B cell (primary cell): ENCODE measurements at regions not wholly inside any gene's neighbourhood (a gene's known extent, or its start where the extent isn't known, plus 50 kb on each side); places are given as distances from the start of the nearest gene placed in this dataset.

Experiments used
- ATAC-seq: fragments of 200-7000 bp; cut with Tn5 transposase; one replicate; pipeline ENCODE4 v1.10.0; 2021; ENCODE audit warnings: low read depth, mild to moderate bottlenecking, moderate number of reproducible peaks, moderate library complexity
- CTCF ChIA-PET: fragments of 350-600 bp; sonication (Branson Sonifier 250); formaldehyde crosslinking; loops from one replicate; lab custom pipeline; 2021; ENCODE audit warnings: antibody characterized with exemption, inconsistent platforms; lab: Charles Lee
- POLR2A ChIA-PET: fragments of 350-600 bp; sonication (Branson Sonifier 250); formaldehyde crosslinking; loops from one replicate; lab custom pipeline; 2021; ENCODE audit warnings: antibody characterized with exemption; lab: Charles Lee
- DNase-seq: peaks from one replicate; pipeline ENCODE4 v3.0.0; 2013
- H2AFZ ChIP-seq: 2 replicates; pipeline ENCODE4 v1.6.1; 2012; ENCODE audit warnings: mild to moderate bottlenecking, low read depth, low read length; ENCODE audit not compliant: insufficient read depth, poor library complexity, severe bottlenecking
- H3K27ac ChIP-seq, 2 donors: 1 replicate in 1 of 2; 2 replicates in 1 of 2; pipeline ENCODE4 v1.5.1; 2012 to 2013; ENCODE audit warnings: low read length in 2 of 2, mild to moderate bottlenecking in 2 of 2, moderate library complexity in 1 of 2
- H3K27me3 ChIP-seq, 4 experiments: fragments of 200-600 bp in 1 of 4; sonication (generic) in 1 of 4; replicated peaks in 1 of 4; 1 replicate in 2 of 4; 2 replicates in 2 of 4; pipeline versions ENCODE4 v1.6.1 to v1.7.0; 2013 to 2016; ENCODE audit warnings: low read length in 3 of 4, mild to moderate bottlenecking in 2 of 4, mixed read lengths in 1 of 4, moderate library complexity in 1 of 4; ENCODE audit not compliant: insufficient read depth in 4 of 4, control insufficient read depth in 3 of 4; ENCODE audit errors: control extremely low read depth in 1 of 4
- H3K36me3 ChIP-seq, 2 experiments: replicated peaks in 1 of 2; 1 replicate in 1 of 2; 2 replicates in 1 of 2; pipeline versions ENCODE4 v1.6.1 to v1.7.1; 2013; ENCODE audit warnings: low read length in 1 of 2; ENCODE audit not compliant: insufficient read depth in 2 of 2, control insufficient read depth in 1 of 2; ENCODE audit errors: control extremely low read depth in 1 of 2, extremely low read depth in 1 of 2
- H3K4me1 ChIP-seq, 2 donors: fragments of 200-600 bp in 1 of 2; sonication (generic) in 1 of 2; 1 replicate in 1 of 2; 2 replicates in 1 of 2; pipeline versions ENCODE4 v1.5.1 to v1.6.1; 2013 to 2017; ENCODE audit warnings: low read length in 2 of 2; ENCODE audit not compliant: control insufficient read depth in 2 of 2, insufficient read depth in 2 of 2
- H3K4me2 ChIP-seq: replicated peaks from 2 replicates; pipeline ENCODE3; 2012; ENCODE audit warnings: mild to moderate bottlenecking, low read depth, low read length; ENCODE audit not compliant: poor library complexity, severe bottlenecking
- H3K4me3 ChIP-seq, 5 experiments: fragments of 200-600 bp in 1 of 5; sonication (generic) in 1 of 5; 1 replicate in 3 of 5; 2 replicates in 2 of 5; pipeline versions ENCODE4 v1.5.1 to v1.7.0; 2011 to 2016; ENCODE audit warnings: low read length in 4 of 5, mild to moderate bottlenecking in 4 of 5, low read depth in 2 of 5, control low read depth in 1 of 5, moderate library complexity in 1 of 5; ENCODE audit not compliant: insufficient read depth in 1 of 5; ENCODE audit errors: control extremely low read depth in 1 of 5, extremely low read depth in 1 of 5
- H3K79me2 ChIP-seq: fragments of 200-600 bp; sonication (generic); one replicate; pipeline ENCODE4 v1.6.0; 2016; ENCODE audit warnings: low read length; ENCODE audit not compliant: control insufficient read depth, insufficient read depth
- H3K9ac ChIP-seq: fragments of 200-600 bp; sonication (generic); 2 replicates; pipeline ENCODE4 v1.6.1; 2017; ENCODE audit warnings: mild to moderate bottlenecking, low read length, moderate library complexity
- H3K9me3 ChIP-seq, 3 donors: one replicate each; pipeline versions ENCODE4 v1.6.1 to v1.7.1; 2013; ENCODE audit warnings: low read length in 2 of 3; ENCODE audit not compliant: control insufficient read depth in 2 of 3, insufficient read depth in 1 of 3; ENCODE audit errors: control extremely low read depth in 1 of 3
- H4K20me1 ChIP-seq: 2 replicates; pipeline ENCODE4 v1.6.0; 2012; ENCODE audit warnings: mild to moderate bottlenecking, low read length; ENCODE audit not compliant: insufficient read depth, control insufficient read depth, poor library complexity, severe bottlenecking
- H3K27ac Mint-ChIP-seq: one replicate; pipeline ENCODE4 v1.8.0; 2021; ENCODE audit warnings: mixed read lengths
- H3K27me3 Mint-ChIP-seq: one replicate; pipeline ENCODE4 v1.8.0; 2021; ENCODE audit warnings: mixed read lengths
- H3K4me1 Mint-ChIP-seq: one replicate; pipeline ENCODE4 v1.8.0; 2021; ENCODE audit warnings: mixed read lengths
- H3K4me3 Mint-ChIP-seq: one replicate; pipeline ENCODE4 v1.8.0; 2021; ENCODE audit warnings: mixed read lengths
- H3K9me3 Mint-ChIP-seq: one replicate; pipeline ENCODE4 v1.8.0; 2022; ENCODE audit warnings: mixed read lengths; ENCODE audit not compliant: insufficient read depth
- EZH2 ChIP-seq: IDR thresholded peaks from 2 replicates; pipeline ENCODE4 v1.6.1; 2012; ENCODE audit warnings: borderline replicate concordance, low read depth, mild to moderate bottlenecking, moderate library complexity, low read length; ENCODE audit not compliant: insufficient read depth, poor library complexity, severe bottlenecking
- WGBS: methylation state at CpG from one replicate; pipeline ENCODE4 v1.1.5; 2013; ENCODE audit warnings: missing lambda C conversion rate; ENCODE audit not compliant: insufficient coverage; 5-methylcytosine and 5-hydroxymethylcytosine counted together
- intact Hi-C: fragments of 100-400 bp; cut with micrococcal nuclease; formaldehyde crosslinking; loops from one replicate; pipeline ENCODE4 v1.10.0; 2022
- TF ChIP-seq, protein P1 (sequence below): fragments of 200-600 bp; IDR thresholded peaks from one replicate; pipeline ENCODE4 v1.8.0; 2022; ENCODE audit warnings: antibody characterized with exemption, mild to moderate bottlenecking

GRCh38 chr2:51976623-51977022 is 944.7 kb upstream of the NRXN1 start:
- ATAC-seq (no peak), DNase-seq (no peak)
- H3K27me3 ChIP-seq: no peaks in the 10 kb centered on the region
- Mint-ChIP-seq H3K27ac (no peak overlapping the region), H3K4me3 (no peak overlapping the region), H3K27me3 (no peaks in the 10 kb centered on the region), H3K4me1 (no peaks in the 10 kb centered on the region), H3K9me3 (no peaks in the 10 kb centered on the region)
- no peaks in the 10 kb centered on the region for H4K20me1 ChIP-seq
- POLR2A ChIA-PET: no interaction called here
- intact Hi-C loops: no loop called here
- no peak overlapping the region for H2AFZ ChIP-seq
- WGBS: no CpG with 5 or more reads among the region's 2 CpGs
- no peaks in the 10 kb centered on the region for H3K36me3 ChIP-seq
- H3K4me2 ChIP-seq: no peak overlapping the region
- no peaks in the 10 kb centered on the region for H3K9me3 ChIP-seq
- no peak overlapping the region for H3K9ac ChIP-seq
- H3K4me3 ChIP-seq: no peak overlapping the region
- H3K4me1 ChIP-seq: no peaks in the 10 kb centered on the region
- H3K79me2 ChIP-seq: no peaks in the 10 kb centered on the region
- no peak overlapping the region for H3K27ac ChIP-seq
- CTCF ChIA-PET: no interaction called here
- TF ChIP-seq, protein P1, sequence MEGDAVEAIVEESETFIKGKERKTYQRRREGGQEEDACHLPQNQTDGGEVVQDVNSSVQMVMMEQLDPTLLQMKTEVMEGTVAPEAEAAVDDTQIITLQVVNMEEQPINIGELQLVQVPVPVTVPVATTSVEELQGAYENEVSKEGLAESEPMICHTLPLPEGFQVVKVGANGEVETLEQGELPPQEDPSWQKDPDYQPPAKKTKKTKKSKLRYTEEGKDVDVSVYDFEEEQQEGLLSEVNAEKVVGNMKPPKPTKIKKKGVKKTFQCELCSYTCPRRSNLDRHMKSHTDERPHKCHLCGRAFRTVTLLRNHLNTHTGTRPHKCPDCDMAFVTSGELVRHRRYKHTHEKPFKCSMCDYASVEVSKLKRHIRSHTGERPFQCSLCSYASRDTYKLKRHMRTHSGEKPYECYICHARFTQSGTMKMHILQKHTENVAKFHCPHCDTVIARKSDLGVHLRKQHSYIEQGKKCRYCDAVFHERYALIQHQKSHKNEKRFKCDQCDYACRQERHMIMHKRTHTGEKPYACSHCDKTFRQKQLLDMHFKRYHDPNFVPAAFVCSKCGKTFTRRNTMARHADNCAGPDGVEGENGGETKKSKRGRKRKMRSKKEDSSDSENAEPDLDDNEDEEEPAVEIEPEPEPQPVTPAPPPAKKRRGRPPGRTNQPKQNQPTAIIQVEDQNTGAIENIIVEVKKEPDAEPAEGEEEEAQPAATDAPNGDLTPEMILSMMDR: no peak
- no peak for TF ChIP-seq EZH2

- no peaks in the 10 kb centered on the region for H3K4me1 ChIP-seq
- H4K20me1 ChIP-seq: no peaks in the 10 kb centered on the region
- no CpG with 5 or more reads among the region's 1 CpG for WGBS
- no peak overlapping the region for H3K4me2 ChIP-seq
- H3K9me3 Mint-ChIP-seq: peaks cover 6% of the 10 kb centered on the region
- ATAC-seq: no peak
- no peak overlapping the region for H3K27ac Mint-ChIP-seq
- H3K27me3 Mint-ChIP-seq: no peaks in the 10 kb centered on the region
- H3K4me3 ChIP-seq: no peak overlapping the region
- no peaks in the 10 kb centered on the region for H3K79me2 ChIP-seq
- H2AFZ ChIP-seq: no peak overlapping the region
- DNase-seq: no peak
- ChIA-PET POLR2A (no interaction called here), CTCF (no interaction called here)
- no peak overlapping the region for H3K27ac ChIP-seq
- no peak overlapping the region for H3K9ac ChIP-seq
- H3K9me3 ChIP-seq: peaks cover 0 to under 1% (median 0%) of the 10 kb centered on the region in 3 donors
- H3K4me3 Mint-ChIP-seq: no peak overlapping the region
- TF ChIP-seq EZH2: no peak
- TF ChIP-seq, protein P1: no peak
- H3K4me1 Mint-ChIP-seq: no peaks in the 10 kb centered on the region
- no peaks in the 10 kb centered on the region for H3K27me3 ChIP-seq
- intact Hi-C loops: no loop called here
- H3K36me3 ChIP-seq: no peaks in the 10 kb centered on the region
Measured at GRCh38 chr2:51971136-51971535, 939.2 kb upstream of the NRXN1 start.
